Activated naive CD8-positive, alpha-beta T cell treated with anti-CD3 and anti-CD28 coated beads, Interleukin-2, amount 50 U/mL, for 16 hours (primary cell): ENCODE measurements at regions not wholly inside any gene's neighbourhood (a gene's known extent, or its start where the extent isn't known, plus 50 kb on each side); places are given as distances from the start of the nearest gene placed in this dataset.

Source experiments
- DNase-seq: peaks from one replicate; pipeline ENCODE4 v3.0.0-alpha.2; 2020; ENCODE audit warnings: low read depth, low spot score

- DNase-seq: no peak
Observed at GRCh38 chr7:12074889-12075288, 136.2 kb upstream of the TMEM106B start.

DNA sequence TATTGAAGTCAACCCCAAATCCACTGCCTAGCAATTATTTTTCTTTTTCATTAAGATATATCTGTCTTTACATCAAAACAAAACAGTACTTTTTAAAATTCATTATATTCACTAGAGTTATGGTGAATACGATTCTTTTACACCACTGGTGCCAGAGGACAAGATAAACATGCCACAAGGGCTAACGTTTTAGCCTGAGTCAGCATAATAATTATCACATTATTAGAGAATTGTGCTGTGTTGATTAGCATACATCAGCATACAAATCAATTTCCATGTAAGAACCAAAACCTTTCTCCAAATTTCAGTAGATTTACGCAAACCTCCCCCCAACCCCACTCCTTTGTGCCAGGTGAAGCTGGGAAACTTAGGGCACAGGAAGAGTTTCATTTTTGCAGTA lies 131.1 kb upstream of the TMEM106B start:
- DNase-seq: no peak

DNA sequence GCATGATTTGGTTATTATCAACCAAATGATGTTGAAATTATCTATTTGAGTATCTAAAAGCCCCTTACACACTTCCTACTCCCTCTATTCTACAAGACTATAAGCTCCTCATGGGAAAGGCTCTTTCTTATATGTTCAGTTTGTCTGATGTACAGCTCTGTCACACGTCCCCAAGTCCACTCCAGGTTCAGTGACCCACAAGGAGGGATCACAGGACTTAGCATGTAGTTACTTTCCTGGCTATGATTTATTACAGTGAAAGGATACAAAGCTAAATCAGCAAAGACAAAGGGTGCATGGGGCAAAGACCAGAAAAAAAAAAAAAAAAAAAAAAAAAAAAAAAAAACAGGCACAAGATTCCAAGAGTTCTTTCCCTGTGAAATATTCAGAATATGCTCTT lies 125.6 kb upstream of the TMEM106B start:
- no peak for DNase-seq

DNA sequence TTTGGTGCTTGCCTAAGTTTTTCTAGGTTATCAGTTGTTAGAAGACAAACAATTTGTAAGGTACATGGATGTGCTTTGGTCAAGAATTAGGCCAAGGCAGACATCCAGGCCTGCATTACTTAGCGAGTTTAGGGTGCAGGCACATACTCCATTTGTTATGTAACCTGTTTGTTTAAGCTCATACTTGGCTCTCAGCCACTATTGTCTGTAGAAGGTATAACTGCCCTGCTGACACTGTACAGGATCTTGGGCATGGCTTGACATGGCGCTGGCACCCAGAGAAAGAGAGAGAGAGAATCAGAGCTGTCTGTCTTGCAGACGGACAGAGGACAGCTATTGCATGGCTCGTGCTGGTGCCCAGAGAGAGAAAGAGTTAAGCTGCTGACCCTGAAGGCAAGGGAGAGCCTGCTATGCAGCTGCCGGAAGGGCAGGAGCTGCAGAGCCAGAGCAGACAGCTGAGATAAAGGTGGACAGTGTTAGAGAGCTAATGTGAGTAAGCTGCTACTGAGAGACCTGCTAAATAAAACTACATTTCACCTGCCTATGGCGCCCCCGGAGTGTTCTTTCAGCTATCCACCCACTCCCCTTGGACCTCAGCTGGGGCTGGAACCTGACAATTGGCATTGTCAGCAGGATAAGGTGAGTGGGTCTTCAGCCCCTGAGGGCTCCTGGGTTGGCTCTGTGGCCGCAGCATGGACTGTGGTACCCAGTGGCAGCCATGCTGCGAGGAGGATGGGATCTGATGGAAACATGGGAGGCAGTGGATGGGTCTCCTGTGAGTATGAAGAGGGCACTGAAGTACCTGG lies 120.9 kb upstream of the TMEM106B start:
- no peak for DNase-seq

- no peak for DNase-seq
Observed at GRCh38 chr7:12090757-12091221, 120.3 kb upstream of the TMEM106B start.

- DNase-seq: no peak
Observed at GRCh38 chr7:12091231-12091630, 119.9 kb upstream of the TMEM106B start.

- no peak for DNase-seq
Observed at GRCh38 chr7:12092499-12093130, 118.5 kb upstream of the TMEM106B start.

DNA sequence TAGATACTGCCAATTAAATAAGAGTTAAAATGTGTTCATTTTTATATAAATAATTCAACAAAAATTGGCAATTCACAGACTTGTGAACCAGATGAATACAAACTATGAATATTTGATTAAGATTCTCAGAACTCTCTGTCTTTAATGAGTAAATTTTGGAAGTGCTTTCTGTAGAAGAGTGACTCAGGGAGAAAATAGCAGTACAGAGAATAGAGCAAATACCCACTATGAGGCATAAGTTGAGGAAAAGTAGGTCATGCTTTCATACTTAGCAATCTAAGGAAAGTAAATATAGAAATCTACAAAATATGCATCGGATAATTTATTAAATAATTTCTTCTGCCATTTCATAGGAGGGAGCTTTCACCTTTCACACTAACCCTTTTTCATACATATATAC lies 117.7 kb upstream of the TMEM106B start:
- DNase-seq: no peak

GRCh38 chr7:12094365-12094921 lies 116.7 kb upstream of the TMEM106B start:
- no peak for DNase-seq

GRCh38 chr7:12102126-12102525 lies 109.0 kb upstream of the TMEM106B start:
- no peak for DNase-seq

- no peak for DNase-seq
Observed at GRCh38 chr7:12102527-12102926, 108.6 kb upstream of the TMEM106B start.

GRCh38 chr7:12103948-12104347 lies 107.1 kb upstream of the TMEM106B start:
- DNase-seq: no peak

- DNase-seq: no peak
Observed at GRCh38 chr7:12107381-12107780, 103.7 kb upstream of the TMEM106B start.

- DNase-seq: no peak
Observed at GRCh38 chr7:12107841-12108254, 103.2 kb upstream of the TMEM106B start.

DNA sequence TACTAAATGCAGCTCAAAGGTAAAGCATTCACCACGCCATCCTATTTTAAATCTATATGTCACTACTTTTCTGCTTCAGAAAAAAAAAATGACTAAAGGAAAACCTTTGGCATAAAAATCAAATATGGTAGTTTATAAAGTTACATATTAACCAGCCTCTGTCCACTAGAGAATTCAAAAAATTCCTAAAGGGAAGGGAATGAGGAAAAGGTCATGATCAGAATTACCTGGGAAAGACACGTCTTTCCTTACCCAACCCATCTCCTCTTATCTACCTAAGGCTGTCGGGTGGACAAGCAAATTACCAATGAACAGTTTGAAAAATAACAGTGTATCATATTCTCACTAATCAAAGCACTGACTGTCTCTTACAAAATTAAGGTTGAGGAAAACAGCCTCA lies 100.7 kb upstream of the TMEM106B start:
- no peak for DNase-seq

- no peak for DNase-seq
Observed at GRCh38 chr7:12111422-12112405, 99.4 kb upstream of the TMEM106B start.

- DNase-seq: no peak
Observed at GRCh38 chr7:12117170-12117569, 93.9 kb upstream of the TMEM106B start.

DNA sequence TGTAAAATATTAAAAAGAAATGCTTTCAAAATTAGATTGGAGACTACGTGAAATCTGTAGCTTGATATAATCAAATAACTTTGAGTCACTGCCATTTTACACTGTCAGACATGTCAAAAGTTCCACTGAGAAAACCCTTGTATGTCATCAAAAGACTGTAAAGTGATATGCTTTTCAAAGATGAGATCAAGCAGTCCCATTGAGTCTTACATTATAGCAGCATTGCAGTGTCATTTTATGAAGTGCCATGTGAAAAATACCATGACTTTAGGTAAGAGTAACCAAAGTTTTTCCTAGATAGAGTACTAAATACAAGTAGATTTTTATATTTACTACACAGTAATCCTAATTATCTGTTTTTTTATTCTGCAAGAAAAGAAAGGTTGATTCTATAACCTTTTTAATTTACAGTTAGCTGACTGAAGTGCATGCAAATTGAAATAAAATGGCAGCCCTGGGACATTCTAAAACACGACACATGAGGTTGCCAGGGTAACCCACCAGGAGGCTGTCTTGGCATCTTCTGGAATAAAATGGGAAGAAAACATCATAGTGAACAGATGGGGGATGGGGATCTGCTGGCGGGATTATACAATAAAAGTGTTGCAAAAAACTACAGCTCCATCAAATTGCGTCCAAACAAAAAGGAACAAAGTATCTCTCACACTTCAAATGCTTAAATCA lies 91.3 kb upstream of the TMEM106B start:
- DNase-seq: no peak

GRCh38 chr7:12120632-12121031 lies 90.5 kb upstream of the TMEM106B start:
- no peak for DNase-seq

DNA sequence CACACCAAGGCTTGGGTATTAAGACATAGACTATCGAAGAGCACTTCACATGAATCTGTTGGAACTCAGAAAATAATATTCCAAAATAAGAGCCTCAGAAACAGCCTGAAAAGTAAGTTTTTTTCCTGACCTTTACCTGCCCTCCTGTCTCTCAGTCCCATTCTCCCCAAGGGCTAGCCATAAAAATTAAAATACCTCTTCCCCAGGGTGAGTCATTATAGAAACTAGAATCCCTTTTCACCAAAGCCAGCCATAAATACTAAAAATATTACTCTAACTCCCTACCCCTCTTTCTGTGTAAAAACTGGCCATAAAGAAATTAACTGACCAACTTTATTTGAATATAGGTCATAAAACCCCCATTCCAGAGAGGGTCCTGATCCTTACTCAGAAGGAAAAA lies 87.9 kb upstream of the TMEM106B start:
- DNase-seq: no peak

- no peak for DNase-seq
Observed at GRCh38 chr7:12124028-12124427, 87.1 kb upstream of the TMEM106B start.
